ENCODE measurements at regions not wholly inside any gene's neighbourhood (a gene's known extent, or its start where the extent isn't known, plus 50 kb on each side); places are given as distances from the start of the nearest gene placed in this dataset.

DNA sequence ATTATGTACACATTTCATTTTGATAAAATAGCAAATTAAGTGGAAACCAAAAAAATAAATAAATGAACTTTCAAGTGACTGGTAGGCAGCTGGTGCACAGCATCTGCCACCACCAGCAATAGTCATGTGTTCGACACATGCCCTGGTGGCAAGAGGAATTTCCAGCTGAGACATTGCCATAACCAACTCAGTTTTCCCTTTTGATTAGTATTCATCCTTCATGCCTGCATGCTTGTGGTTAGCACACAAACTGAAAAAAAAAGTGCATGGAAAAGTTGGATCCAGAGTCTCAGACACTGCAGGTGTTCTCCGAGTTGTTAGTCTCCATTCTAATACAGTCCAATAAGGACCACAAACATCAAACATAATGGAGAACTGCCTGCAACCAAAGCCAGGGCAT lies 156.0 kb upstream of the SOX4 start:
- TF ChIP-seq, protein P1, sequence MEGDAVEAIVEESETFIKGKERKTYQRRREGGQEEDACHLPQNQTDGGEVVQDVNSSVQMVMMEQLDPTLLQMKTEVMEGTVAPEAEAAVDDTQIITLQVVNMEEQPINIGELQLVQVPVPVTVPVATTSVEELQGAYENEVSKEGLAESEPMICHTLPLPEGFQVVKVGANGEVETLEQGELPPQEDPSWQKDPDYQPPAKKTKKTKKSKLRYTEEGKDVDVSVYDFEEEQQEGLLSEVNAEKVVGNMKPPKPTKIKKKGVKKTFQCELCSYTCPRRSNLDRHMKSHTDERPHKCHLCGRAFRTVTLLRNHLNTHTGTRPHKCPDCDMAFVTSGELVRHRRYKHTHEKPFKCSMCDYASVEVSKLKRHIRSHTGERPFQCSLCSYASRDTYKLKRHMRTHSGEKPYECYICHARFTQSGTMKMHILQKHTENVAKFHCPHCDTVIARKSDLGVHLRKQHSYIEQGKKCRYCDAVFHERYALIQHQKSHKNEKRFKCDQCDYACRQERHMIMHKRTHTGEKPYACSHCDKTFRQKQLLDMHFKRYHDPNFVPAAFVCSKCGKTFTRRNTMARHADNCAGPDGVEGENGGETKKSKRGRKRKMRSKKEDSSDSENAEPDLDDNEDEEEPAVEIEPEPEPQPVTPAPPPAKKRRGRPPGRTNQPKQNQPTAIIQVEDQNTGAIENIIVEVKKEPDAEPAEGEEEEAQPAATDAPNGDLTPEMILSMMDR (conservative IDR thresholded peaks at IDR 0.05) = no peak
- TF ChIP-seq ZFX (IDR thresholded peaks at IDR 0.05) = no peak
